ENCODE measurements at regions not wholly inside any gene's neighbourhood (a gene's known extent, or its start where the extent isn't known, plus 50 kb on each side); places are given as distances from the start of the nearest gene placed in this dataset.

GRCh38 chr18:10228326-10228725, 226.1 kb upstream of the APCDD1 start:
- Histone ChIP-seq H3K4me3 (ENCODE audit: insufficient read length, low read depth) (no peak overlapping the region), H3K36me3 (ENCODE audit: insufficient read depth, insufficient read length, low read length) (no peaks in the 10 kb centered on the region), H3K9me3 (ENCODE audit: insufficient read depth, low read length) (peaks cover 22% of the 10 kb centered on the region; the same call in 1 of the 2 replicates), H3K27me3 (ENCODE audit: insufficient read depth, insufficient read length) (no peaks in the 10 kb centered on the region), H3K4me1 (ENCODE audit: insufficient read depth, insufficient read length) (no peaks in the 10 kb centered on the region), H3K9ac (ENCODE audit: insufficient read length, low read depth) (no peak overlapping the region)
- no peak for DNase-seq (ENCODE audit: low read depth, low spot score)
- TF ChIP-seq YY1 (IDR thresholded peaks at IDR 0.05; ENCODE audit: insufficient read depth, insufficient read length) (no peak), ZNF274 (IDR thresholded peaks at IDR 0.05; ENCODE audit: low read depth, low read length) (no peak), SUZ12 (IDR thresholded peaks at IDR 0.05; ENCODE audit: extremely low read depth, insufficient read depth, insufficient read length) (no peak)

GRCh38 chr18:10229458-10229857, 225.0 kb upstream of the APCDD1 start:
- Histone ChIP-seq H3K9me3 (ENCODE audit: insufficient read depth, low read length) (peaks cover 25% of the 10 kb centered on the region; the same call in 1 of the 2 replicates), H3K27me3 (ENCODE audit: insufficient read depth, insufficient read length) (no peaks in the 10 kb centered on the region), H3K4me3 (ENCODE audit: insufficient read length, low read depth) (no peak overlapping the region), H3K4me1 (ENCODE audit: insufficient read depth, insufficient read length) (no peaks in the 10 kb centered on the region), H3K9ac (ENCODE audit: insufficient read length, low read depth) (no peak overlapping the region), H3K36me3 (ENCODE audit: insufficient read depth, insufficient read length, low read length) (no peaks in the 10 kb centered on the region)
- TF ChIP-seq SUZ12 (IDR thresholded peaks at IDR 0.05; ENCODE audit: extremely low read depth, insufficient read depth, insufficient read length) (no peak), ZNF274 (IDR thresholded peaks at IDR 0.05; ENCODE audit: low read depth, low read length) (no peak), YY1 (IDR thresholded peaks at IDR 0.05; ENCODE audit: insufficient read depth, insufficient read length) (no peak)
- DNase-seq (ENCODE audit: low read depth, low spot score), result no peak

- H3K4me3 ChIP-seq (ENCODE audit: insufficient read length, low read depth), result no peak overlapping the region
- no peaks in the 10 kb centered on the region for H3K27me3 ChIP-seq (ENCODE audit: insufficient read depth, insufficient read length)
- no peaks in the 10 kb centered on the region for H3K4me1 ChIP-seq (ENCODE audit: insufficient read depth, insufficient read length)
- no peak overlapping the region for H3K9ac ChIP-seq (ENCODE audit: insufficient read length, low read depth)
- TF ChIP-seq YY1 (IDR thresholded peaks at IDR 0.05; ENCODE audit: insufficient read depth, insufficient read length), result no peak
- no peak for TF ChIP-seq SUZ12 (IDR thresholded peaks at IDR 0.05; ENCODE audit: extremely low read depth, insufficient read depth, insufficient read length)
- TF ChIP-seq ZNF274 (IDR thresholded peaks at IDR 0.05; ENCODE audit: low read depth, low read length), result no peak
- DNase-seq (ENCODE audit: low read depth, low spot score), result peak; percentile 18
- H3K36me3 ChIP-seq (ENCODE audit: insufficient read depth, insufficient read length, low read length), result no peaks in the 10 kb centered on the region
- peaks cover 23% of the 10 kb centered on the region; the same call in 1 of the 2 replicates for H3K9me3 ChIP-seq (ENCODE audit: insufficient read depth, low read length)
These were observed 224.4 kb upstream of the APCDD1 start for GRCh38 chr18:10230072-10230471.

GRCh38 chr18:10231220-10231619, 223.2 kb upstream of the APCDD1 start:
- Histone ChIP-seq H3K27me3 (ENCODE audit: insufficient read depth, insufficient read length) (no peaks in the 10 kb centered on the region), H3K9ac (ENCODE audit: insufficient read length, low read depth) (no peak overlapping the region), H3K4me1 (ENCODE audit: insufficient read depth, insufficient read length) (no peaks in the 10 kb centered on the region), H3K36me3 (ENCODE audit: insufficient read depth, insufficient read length, low read length) (no peaks in the 10 kb centered on the region), H3K4me3 (ENCODE audit: insufficient read length, low read depth) (no peak overlapping the region), H3K9me3 (ENCODE audit: insufficient read depth, low read length) (peaks cover 14% of the 10 kb centered on the region; the same call in 1 of the 2 replicates)
- DNase-seq (ENCODE audit: low read depth, low spot score), result no peak
- TF ChIP-seq SUZ12 (IDR thresholded peaks at IDR 0.05; ENCODE audit: extremely low read depth, insufficient read depth, insufficient read length), result no peak
- TF ChIP-seq YY1 (IDR thresholded peaks at IDR 0.05; ENCODE audit: insufficient read depth, insufficient read length), result no peak
- TF ChIP-seq ZNF274 (IDR thresholded peaks at IDR 0.05; ENCODE audit: low read depth, low read length), result no peak

- Histone ChIP-seq H3K4me1 (ENCODE audit: insufficient read depth, insufficient read length) (no peaks in the 10 kb centered on the region), H3K9ac (ENCODE audit: insufficient read length, low read depth) (no peak overlapping the region), H3K27me3 (ENCODE audit: insufficient read depth, insufficient read length) (no peaks in the 10 kb centered on the region), H3K36me3 (ENCODE audit: insufficient read depth, insufficient read length, low read length) (no peaks in the 10 kb centered on the region), H3K4me3 (ENCODE audit: insufficient read length, low read depth) (no peak overlapping the region), H3K9me3 (ENCODE audit: insufficient read depth, low read length) (peaks cover 14% of the 10 kb centered on the region; the same call in 1 of the 2 replicates)
- no peak for DNase-seq (ENCODE audit: low read depth, low spot score)
- TF ChIP-seq ZNF274 (IDR thresholded peaks at IDR 0.05; ENCODE audit: low read depth, low read length) (no peak), YY1 (IDR thresholded peaks at IDR 0.05; ENCODE audit: insufficient read depth, insufficient read length) (no peak), SUZ12 (IDR thresholded peaks at IDR 0.05; ENCODE audit: extremely low read depth, insufficient read depth, insufficient read length) (no peak)
These were observed 222.4 kb upstream of the APCDD1 start for GRCh38 chr18:10232062-10232461.

- no peak overlapping the region for H3K9ac ChIP-seq (ENCODE audit: insufficient read length, low read depth)
- no peaks in the 10 kb centered on the region for H3K4me1 ChIP-seq (ENCODE audit: insufficient read depth, insufficient read length)
- TF ChIP-seq ZNF274 (IDR thresholded peaks at IDR 0.05; ENCODE audit: low read depth, low read length) (no peak), SUZ12 (IDR thresholded peaks at IDR 0.05; ENCODE audit: extremely low read depth, insufficient read depth, insufficient read length) (no peak), YY1 (IDR thresholded peaks at IDR 0.05; ENCODE audit: insufficient read depth, insufficient read length) (no peak)
- no peaks in the 10 kb centered on the region for H3K27me3 ChIP-seq (ENCODE audit: insufficient read depth, insufficient read length)
- H3K9me3 ChIP-seq (ENCODE audit: insufficient read depth, low read length), result peaks cover 14% of the 10 kb centered on the region; the same call in 1 of the 2 replicates
- DNase-seq (ENCODE audit: low read depth, low spot score), result no peak
- no peaks in the 10 kb centered on the region for H3K36me3 ChIP-seq (ENCODE audit: insufficient read depth, insufficient read length, low read length)
- no peak overlapping the region for H3K4me3 ChIP-seq (ENCODE audit: insufficient read length, low read depth)
These were observed 221.2 kb upstream of the APCDD1 start for GRCh38 chr18:10233082-10233875.

GRCh38 chr18:10234281-10234680, 220.2 kb upstream of the APCDD1 start:
- Histone ChIP-seq H3K27me3 (ENCODE audit: insufficient read depth, insufficient read length) (no peaks in the 10 kb centered on the region), H3K9me3 (ENCODE audit: insufficient read depth, low read length) (peaks cover 14% of the 10 kb centered on the region; the same call in 1 of the 2 replicates), H3K4me3 (ENCODE audit: insufficient read length, low read depth) (no peak overlapping the region), H3K4me1 (ENCODE audit: insufficient read depth, insufficient read length) (no peaks in the 10 kb centered on the region), H3K36me3 (ENCODE audit: insufficient read depth, insufficient read length, low read length) (no peaks in the 10 kb centered on the region), H3K9ac (ENCODE audit: insufficient read length, low read depth) (no peak overlapping the region)
- DNase-seq (ENCODE audit: low read depth, low spot score), result no peak
- TF ChIP-seq YY1 (IDR thresholded peaks at IDR 0.05; ENCODE audit: insufficient read depth, insufficient read length), result no peak
- TF ChIP-seq ZNF274 (IDR thresholded peaks at IDR 0.05; ENCODE audit: low read depth, low read length), result no peak
- TF ChIP-seq SUZ12 (IDR thresholded peaks at IDR 0.05; ENCODE audit: extremely low read depth, insufficient read depth, insufficient read length), result no peak
